HS-27A (cell line): ENCODE measurements at regions not wholly inside any gene's neighbourhood (a gene's known extent, or its start where the extent isn't known, plus 50 kb on each side); places are given as distances from the start of the nearest gene placed in this dataset.
"Not testable (repeated sequence)": the region's sequence is repeated elsewhere in the genome, so short reads cannot be mapped to it uniquely, and the experiment has no call there.

Experiments used
- DNase-seq: peaks from one replicate; pipeline ENCODE4 v3.0.0-alpha.2; 2012; ENCODE audit warnings: low read depth, missing footprints

DNA sequence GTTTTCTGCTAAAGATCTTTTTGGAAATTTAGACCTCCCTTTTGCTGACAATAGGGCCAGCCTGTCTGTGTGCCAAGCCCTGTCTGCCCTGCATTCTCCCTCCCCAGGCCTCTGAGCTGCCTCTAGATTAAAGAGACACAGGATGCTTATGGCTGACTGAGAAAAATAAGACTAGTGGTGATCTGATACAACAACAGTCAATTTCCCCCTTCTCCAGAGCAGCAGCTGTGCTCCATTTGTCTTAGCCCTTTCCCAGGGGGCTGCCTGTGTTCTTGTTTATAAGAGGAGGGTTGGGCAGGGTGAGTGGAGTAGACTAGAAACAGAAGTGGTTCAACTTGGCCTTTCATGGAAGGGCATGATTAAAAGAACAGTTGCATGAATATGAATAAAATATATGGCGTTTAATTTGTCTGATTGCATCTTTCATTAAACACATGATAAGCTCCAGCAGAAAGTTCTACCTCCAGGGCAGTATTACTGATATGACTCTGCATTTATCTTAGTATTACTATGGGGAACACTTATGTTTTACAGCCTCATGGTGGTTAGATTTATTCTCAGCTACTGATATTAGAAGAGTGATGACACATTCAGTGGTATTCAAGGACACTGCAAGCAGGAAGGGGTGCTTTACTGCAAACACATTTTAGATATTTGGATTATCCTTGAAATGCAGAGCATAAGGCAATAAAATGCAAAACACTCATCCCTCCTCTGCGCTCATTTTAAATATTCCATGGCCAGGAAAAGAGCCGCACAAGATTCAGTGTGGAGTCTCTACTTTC is 150.2 kb upstream of the CLEC14A start:
- peak; percentile 55 for DNase-seq

DNA sequence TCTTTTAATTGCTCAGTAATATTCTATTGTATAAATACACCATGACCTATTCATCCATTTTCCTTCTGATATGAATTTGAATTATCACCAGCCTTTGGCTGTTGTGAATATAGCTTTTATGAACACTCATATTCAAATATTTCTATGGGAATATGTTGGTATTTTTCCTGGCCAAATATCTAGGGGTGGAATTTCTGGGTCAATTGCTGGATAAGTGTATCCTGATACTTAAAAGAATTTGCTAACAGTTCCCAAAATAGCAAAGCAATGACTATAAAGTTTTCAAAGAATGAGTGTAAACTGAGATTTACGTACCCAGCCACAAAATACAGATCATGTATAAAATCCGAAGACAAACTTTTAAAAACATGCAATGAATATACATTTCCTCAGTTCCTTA is 148.7 kb upstream of the CLEC14A start:
- DNase-seq, result peak; percentile 53

DNA sequence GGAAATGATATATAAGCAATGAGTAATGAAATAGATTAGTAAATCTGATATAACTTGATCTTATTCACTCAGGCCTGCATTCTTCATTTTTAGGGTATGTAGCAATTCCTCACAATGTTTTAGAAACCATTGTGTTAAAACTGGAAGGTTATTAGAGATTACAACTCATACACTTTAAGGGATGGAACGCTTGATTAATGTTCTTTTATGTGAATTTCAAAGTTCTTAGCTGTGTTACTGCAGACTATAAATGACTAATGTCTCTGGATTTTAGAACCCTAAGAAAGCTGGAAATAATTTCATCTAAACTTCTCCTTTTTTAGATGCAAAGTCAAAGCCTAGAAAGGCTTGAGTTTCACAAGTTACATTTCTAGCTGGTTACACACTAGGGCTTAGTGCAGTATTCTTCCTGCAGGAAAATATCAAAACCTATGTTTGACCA is 148.2 kb upstream of the CLEC14A start:
- DNase-seq, result peak; percentile 47

DNA sequence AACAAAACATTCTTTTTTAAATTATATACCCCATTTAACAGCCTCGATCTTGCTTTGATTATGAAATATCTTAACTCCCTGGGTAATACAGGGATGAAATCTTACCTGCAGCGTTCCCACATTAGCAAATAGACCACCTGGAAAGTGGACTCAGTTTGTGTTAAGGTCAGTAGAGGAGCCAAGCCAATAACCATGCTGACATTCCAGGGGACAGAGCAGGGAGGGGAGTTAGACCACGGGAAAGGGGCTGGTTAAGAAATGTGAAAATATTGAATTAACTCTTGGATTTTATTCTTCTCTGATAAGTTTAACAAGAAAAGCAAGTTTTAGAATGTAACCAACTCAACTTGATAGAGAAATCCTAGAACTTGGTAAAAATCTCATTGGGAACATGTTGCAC is 144.9 kb upstream of the CLEC14A start:
- no peak for DNase-seq

DNA sequence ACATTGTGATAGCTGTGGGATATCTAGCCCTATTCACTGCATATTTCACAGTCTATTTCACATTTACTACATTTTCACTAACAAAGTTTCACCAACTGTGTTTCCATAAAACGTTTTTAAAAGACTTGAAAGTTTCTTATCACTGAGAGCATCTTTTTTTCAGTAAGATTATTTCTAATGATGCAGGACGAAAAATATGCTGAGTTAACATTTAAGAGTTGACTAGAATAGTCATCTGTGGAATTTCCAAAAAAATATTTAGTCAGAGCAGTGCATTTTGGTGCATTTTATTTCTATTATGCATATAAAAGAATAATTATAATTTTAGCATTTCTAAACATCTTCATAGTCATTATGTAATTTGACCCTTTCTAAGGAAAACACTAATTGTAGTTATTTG is 143.8 kb upstream of the CLEC14A start:
- no peak for DNase-seq

DNA sequence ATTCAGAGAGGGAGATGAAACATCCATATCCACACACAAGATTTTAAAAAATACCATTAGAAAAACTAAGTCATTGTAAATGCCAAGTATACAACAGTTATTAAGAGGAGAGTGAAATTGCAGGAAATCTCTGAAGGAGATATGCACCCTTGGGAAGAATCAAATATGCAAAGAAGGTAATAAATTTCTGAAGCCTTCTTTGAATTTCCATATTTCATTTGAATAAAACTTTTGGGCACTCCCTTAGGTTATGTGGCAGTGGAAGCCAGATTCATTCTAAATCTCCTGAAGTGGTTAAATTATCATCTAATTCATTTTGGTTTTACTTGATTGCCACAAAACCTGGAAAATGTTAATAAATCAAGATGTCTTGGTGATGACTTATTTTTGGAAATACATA is 138.9 kb upstream of the CLEC14A start:
- DNase-seq, result no peak

DNA sequence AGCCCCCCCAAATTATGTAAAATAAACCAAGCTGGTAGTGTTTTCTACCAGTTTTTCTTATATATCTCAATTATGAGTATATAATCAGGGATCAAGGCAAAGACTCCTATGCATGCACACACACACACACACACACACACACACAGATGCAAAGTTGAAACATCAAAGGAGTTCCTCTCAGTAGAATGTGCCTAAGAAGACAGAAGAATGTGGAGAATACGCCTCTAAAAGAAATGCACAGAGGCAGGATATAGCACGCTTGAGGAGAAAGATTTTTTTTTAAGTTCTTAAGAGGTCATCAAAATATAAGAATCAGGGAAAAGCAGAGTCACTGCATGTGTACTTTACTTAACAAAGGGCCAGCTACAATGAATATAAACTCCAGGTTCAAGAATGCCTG is 138.2 kb upstream of the CLEC14A start:
- no peak for DNase-seq

DNA sequence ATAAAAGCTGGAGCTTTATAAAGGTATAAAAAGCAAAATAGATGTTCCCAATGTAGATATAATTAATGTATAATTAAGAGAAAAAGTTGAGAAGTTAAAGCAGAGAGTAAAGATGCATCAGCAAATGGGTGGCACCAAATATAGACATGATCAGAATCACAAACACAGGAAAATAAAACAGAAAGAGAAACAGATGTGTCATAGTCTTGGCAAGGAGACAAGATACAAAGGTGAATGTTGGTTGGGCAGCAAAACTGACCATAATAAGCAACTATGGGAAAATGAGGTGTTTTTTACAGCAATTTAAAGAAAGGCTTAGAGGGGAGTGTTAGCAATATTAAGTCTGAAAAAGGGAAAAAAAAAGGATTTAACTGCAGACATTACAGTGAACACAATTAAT is 135.4 kb upstream of the CLEC14A start:
- DNase-seq, result no peak

DNA sequence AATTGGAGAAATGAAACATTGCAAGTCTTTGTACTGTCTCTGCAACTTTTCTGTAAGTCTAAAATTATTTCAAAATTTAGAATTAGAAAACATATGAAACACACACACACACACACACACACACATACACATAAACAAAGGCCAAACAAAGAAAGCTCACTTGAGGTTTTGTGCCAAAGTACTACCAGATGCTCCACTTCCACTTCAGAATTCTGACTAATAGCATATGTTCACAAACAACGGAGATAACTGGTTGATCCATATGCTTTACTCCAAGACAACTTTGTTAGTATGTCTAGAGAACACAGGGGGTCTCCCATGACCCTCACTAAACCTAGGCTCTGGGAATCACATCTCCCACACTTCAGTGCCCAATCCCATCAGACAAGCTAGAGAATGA is 133.8 kb upstream of the CLEC14A start:
- no peak for DNase-seq

DNA sequence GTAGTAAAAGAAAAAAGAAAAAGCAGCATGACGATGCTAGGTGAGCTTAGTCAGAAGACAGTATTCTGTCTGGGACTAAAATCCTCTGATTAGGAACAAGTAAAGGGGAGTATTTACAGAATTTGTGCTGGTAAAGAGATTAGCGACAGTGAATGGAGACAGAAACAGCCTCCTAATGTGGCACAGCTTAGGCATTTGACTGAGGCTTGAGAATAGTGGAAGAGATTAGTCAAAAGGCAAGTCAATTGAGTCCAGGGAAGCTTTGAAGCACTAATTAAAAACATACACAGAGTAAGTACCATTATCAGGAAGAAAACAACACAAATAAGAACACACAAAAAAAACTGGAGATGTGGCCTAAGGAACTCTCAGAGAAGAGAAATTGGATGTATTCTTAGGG is 131.9 kb upstream of the CLEC14A start:
- no peak for DNase-seq

DNA sequence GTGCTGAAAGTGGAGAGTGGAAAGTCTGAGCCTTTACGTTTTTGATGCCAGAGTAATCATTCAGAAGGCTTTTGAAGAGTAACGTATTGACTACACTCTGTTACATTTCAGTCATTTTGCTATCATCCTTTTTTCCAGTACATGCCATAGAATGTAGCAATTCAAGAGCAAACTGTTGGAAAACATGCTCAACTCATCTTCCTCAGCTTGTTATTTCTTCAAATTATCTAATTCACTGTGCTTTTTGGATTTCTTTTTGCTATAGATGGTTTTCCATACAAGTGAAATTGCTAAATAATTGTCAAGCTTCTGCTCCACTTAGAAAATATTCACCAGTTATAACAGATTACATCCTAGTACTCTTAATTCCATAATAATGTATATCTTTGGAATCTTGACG is 129.9 kb upstream of the CLEC14A start:
- DNase-seq, result no peak

DNA sequence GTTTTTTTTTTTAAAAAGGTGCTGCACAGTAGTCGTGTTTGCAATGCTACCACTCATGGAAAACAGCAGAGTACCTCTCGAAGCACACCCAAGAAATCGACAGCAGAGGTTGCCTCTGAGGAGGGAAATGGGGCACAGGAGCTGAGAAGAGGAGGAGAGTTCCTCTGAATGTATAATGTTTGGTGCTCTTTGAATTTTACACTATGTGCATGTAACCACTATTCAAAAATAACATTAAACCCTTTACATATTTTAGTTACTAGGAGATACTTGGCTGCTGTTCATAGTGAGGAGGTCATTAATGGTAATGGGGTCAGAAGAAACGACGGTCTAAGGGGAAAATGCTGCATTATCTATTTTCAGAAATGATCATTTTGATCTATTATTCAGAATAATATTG is 129.4 kb upstream of the CLEC14A start:
- no peak for DNase-seq

DNA sequence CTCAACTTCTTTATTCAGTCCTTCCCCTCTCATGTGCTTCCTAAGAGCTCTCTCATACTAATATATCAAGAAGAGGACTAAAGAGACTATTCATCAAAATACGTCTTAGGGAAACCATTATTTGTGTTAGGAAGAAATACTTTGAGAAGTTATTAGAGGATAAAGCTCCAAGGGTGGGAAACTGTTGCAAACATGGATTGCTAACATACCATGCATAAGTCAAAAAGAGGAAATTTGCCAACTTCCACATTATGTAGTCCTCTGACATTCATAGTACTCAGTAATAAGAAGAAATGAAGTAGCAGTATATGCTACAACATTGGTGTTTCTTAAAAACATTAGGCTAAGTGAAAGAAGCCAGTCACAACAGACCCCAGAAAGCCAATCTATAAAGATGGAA is 128.8 kb upstream of the CLEC14A start:
- no peak for DNase-seq

DNA sequence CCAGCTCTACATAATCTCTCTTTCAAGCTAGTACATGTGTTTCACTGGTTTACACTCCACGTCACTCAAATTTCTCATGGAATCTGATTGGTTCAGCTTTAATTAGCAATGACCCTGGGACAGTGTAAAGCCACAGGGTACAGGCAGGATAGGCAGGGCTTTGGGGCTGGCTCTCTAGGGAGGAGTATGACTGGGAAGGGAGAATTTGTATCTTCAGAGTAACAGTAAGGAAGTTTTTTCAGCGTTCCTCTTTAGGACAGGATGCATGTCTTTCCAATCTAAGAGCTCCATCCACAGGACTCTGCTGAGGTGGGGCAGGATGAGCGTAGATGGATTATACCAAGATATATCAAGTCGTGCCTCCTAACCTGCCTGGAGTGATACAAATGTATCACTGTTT is 112.0 kb upstream of the CLEC14A start:
- DNase-seq, result no peak

DNA sequence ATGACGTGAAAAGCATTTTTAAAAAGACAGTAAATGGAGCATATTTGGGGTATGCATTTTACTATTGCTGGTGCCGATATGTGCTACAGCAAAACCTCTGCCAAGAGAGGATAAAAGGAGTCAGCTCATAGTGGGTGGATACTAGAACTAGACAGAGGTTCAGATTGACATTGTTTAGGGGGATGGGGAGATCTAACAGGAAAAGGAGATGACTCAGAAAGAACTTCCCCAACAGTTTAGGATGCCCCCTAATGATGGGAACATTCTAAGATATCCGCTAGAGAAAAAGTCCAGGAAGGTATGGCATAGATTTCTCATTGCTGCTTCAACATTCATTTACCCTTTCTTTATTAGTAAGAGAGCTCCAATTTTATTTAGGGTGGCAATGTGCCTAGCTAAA is 110.5 kb upstream of the CLEC14A start:
- no peak for DNase-seq

DNA sequence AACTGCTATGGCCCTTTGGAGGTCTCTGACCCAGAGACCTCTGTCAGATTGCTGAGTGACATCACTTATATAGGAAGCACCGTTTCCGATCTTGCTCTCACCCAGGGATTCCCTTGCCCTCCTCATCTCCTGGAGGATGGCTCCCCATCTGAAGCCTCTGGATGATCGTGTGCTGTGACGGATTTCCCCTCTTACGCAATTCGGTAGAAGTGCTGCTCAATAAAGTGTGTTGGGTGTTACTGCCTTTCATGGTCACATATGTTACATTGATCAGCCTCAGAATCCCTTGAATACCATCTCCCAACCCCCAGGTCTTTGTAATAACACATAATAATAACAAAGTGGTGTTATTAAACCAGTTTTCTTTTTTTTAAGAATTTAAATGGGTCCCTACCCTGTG is 107.3 kb upstream of the CLEC14A start:
- DNase-seq, result no peak

DNA sequence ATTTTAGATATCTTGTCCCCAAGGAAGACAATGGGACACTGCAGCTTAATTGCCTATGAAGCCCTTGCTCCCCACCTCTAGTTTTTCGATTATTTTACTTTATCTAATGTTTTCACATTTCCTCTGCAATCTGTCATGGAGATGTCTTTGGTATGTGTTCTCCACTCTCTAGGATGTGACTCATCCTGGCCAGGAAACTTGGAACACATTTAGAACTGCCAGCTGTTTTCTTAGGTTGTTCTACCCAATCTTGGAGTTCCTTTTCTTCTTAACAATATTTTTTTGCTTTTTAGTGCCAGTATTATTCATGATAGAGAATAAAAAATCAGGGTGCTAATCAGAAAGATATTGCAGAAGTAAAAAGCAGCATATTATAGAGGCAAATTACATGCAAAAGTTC is 101.7 kb upstream of the CLEC14A start:
- DNase-seq, result peak; percentile 51

DNA sequence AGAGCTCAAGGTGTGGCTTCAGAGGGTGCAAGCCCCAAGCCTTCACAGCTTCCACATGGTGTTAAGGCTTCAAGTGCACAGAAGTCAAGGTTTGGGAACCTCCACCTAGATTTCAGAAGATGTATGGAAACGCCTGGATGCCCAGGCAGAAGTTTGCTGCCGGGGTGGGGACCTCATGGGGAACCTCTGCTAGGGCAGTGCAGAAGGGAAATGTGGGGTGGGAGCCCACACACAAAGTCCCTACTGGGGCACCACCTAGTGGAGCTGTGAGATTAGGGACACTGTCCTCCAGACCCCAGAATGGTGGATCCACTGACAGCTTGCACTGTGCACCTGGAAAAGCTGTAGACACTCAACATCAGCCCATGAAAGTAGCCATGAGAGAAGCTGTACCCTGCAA is 99.6 kb upstream of the CLEC14A start:
- DNase-seq, result not testable (repeated sequence)

DNA sequence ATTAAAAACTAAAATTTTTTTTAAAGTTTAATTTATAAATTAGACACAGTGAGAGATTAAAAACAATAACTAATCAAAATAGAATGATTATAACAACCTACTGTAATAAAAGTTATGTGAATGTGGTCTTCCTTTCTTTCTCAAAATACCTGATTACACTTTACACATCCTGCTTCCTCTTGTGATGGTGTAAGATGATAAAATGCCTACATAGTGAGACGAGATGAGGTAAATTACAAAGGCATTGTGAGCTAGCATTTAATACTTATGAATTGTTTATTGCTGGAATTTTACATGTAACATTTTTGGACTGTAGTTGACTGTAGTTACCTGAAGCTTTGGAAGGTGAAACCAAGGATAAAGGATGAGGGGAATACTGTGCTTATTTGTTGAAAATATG is 94.2 kb upstream of the CLEC14A start:
- no peak for DNase-seq

DNA sequence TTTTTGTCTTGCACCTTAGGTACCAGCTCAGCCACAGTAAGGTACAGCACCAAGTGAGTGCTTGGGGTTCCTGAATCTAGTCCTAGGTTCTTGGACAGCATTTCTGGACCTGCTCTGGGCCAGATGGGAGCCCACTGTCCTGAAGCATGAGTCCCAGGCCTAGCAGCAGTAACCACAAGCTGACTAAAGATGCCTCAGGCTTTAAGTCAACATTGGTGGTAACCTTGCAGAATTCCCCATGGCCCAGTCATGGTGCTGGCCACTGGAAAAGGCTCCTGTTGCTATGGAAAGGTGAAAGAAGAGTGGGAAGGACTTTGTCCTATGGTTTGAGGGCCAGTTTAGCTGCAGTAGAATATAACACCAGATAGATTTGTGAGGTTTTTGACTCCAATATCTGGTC is 86.9 kb upstream of the CLEC14A start:
- DNase-seq, result peak; percentile 59

DNA sequence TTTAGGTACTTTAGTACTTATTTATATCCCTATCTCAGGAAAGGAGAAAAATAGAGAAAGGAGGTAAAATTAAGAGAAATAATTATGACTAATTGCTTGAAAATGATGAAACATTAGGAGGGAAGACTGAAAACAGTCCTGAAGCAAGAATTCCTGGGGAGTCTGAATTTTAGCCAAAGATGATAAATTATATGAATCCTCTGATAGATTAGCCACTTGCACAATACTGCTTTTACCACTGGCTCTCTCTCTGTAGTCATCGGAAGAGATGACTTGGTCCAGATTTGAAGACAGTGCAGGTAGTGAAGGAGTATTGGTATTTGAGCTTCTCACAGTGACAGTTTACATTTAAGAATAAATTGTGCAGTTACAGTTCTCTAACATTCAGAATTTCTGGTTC is 83.8 kb upstream of the CLEC14A start:
- no peak for DNase-seq

DNA sequence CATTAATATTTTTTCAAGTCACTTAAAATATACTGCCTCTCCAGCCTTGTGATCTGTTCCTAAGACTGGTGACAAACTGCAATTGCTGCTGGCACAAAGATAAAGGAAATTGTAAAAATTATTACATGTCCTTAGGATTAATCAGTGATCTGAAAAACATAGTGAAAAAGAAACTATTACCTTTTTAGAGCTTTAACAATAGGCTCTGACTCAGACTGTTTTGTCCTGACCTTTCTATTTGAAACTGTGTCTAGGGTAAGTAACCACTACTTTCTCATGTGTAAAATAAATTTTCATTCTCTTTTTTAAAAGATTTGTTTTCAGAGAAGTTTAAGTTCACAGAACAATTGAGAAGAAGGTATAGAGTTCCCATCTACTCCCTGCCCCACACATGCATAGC is 80.4 kb upstream of the CLEC14A start:
- no peak for DNase-seq

DNA sequence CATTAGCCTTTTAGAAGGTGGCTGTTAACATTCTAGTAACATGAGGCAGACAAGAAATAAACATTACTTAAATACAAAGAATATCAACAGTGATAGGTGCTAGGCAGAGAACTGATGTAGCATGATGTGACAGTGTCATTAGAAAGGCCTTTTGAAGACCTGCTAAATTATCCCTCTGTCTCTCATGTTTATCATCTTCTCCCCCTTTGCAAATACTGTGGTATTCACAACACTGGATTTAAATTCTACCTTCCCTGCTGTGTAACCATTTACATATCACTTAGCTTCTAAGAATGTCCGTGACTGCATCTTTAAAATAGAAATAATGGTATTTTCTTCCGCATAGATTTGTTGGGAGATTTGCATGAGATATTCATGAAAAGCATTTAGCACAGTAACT is 74.4 kb upstream of the CLEC14A start:
- no peak for DNase-seq

DNA sequence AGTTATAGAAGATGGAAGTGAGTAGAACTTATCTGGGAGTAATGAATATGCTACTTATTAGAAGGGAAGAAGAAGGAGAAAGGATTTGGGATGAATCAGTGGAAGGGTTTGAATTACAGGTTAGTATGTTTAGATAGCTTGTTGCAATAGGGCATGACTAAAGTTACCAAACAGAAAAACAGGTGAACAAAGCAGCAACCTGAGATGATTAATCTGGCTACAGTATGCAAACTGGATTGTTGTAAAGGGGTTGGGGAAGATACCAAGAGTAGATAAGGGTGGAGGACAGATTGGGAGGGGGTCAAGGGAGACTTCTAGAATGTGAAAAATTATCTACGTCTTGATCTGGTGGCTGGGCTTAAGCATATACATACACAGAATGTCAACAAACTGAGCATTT is 73.4 kb upstream of the CLEC14A start:
- DNase-seq, result no peak

DNA sequence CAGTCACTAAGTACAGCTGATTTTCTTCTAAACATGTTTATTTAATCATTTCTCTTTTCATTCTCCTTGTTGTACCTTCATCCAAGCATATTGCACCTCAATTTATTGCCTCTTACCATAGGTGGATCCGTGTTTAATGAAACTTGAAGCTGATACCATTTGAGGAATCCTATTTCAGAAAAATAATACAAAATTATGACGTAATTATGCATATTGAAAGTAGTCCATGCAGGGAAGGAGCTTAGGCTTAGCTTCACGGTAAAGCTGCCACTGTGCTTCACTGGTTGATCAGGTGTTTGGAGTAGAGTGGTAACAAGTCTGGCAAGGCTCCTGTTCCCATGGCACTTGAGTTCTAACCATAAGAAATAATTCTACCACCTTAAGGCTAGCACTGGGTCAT is 61.0 kb upstream of the CLEC14A start:
- no peak for DNase-seq
